ENCODE measurements at regions not wholly inside any gene's neighbourhood (a gene's known extent, or its start where the extent isn't known, plus 50 kb on each side); places are given as distances from the start of the nearest gene placed in this dataset.

DNA sequence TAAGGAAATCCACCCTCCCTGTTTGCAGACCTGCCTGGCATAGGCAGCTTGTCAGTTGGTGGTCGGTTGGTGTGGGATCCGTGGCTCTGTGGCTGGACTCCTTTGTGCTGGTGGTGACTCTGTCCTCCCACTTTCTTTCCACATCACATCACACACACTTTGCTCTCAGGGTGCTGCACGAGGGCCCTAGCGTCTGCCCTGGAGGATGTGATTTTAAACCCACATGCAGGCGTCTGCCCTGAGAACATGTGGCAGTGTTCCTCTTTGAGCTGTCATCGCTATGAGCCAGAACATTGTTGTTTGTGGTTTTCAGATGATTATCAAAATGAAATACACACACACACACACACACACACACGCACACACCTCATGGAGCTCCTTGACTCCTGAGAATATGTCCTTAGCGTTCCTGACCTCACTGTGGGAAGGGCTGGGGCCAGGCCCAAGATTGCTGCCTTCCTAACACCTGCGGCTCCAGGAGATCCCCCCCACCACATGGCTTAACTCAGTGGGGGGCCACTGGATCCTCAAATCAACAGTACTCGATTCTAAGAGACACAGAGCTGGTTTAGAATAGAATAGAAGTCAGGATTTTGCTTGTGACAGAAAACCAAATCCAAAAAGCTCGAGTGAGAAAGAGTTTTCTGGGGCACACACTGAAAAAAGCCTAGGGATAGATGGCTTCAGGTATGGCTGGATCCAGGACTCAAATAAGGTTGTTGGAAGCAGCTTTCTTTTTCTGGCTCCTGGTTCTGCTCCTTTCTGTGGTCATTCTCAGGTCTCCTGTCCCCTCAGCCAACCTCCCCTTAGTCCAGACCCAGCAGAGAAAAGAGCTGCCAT, 54.8 kb downstream of the RTP5 start:
- Histone ChIP-seq H3K79me1 (ENCODE audit: low read length) (no peaks in the 10 kb centered on the region), H3K4ac (ENCODE audit: low read depth, low read length) (no peak overlapping the region), H3K14ac (ENCODE audit: low read length) (no peak overlapping the region), H3K23ac (ENCODE audit: low read length) (no peak overlapping the region), H2AFZ (ENCODE audit: insufficient read depth, low read length, poor library complexity) (no peak overlapping the region), H3K36me3 (ENCODE audit: control insufficient read depth in 1 of 2, insufficient read depth in 2 of 2, low read length in 2 of 2) (no peaks in the 10 kb centered on the region), H4K8ac (ENCODE audit: low read depth, low read length) (no peak overlapping the region), H3K4me1 (ENCODE audit: control insufficient read depth in 1 of 2, insufficient read depth in 2 of 2, low read length in 2 of 2) (no peaks in the 10 kb centered on the region), H3K27ac (ENCODE audit: low read depth, low read length) (no peak overlapping the region), H4K12ac (ENCODE audit: low read depth, low read length) (no peak overlapping the region), H3K18ac (ENCODE audit: low read length) (no peak overlapping the region), H3K4me3 (ENCODE audit: low read depth, low read length) (no peak overlapping the region), H2BK120ac (ENCODE audit: insufficient read depth, low read length, poor library complexity) (no peak overlapping the region), H3K9ac (ENCODE audit: low read length) (no peak overlapping the region), H2AK5ac (ENCODE audit: low read length) (no peak overlapping the region), H3K9me3 (ENCODE audit: insufficient read depth, low read depth, low read length) (peaks cover 1% of the 10 kb centered on the region), H3K79me2 (ENCODE audit: control insufficient read depth, insufficient read depth, low read length, poor library complexity) (no peaks in the 10 kb centered on the region), H2BK12ac (ENCODE audit: low read length) (no peak overlapping the region), H4K91ac (ENCODE audit: low read depth, low read length) (no peak overlapping the region), H3K4me2 (ENCODE audit: low read length) (no peak overlapping the region), H3K27me3 (ENCODE audit: insufficient read depth, low read length) (no peaks in the 10 kb centered on the region), H2BK5ac (ENCODE audit: low read depth, low read length, poor library complexity) (no peak overlapping the region)
- DNase-seq, result no peak
- no CpG with 5 or more reads among the region's 11 CpGs for WGBS (ENCODE audit: extremely low coverage, insufficient coverage, insufficient read length)

DNA sequence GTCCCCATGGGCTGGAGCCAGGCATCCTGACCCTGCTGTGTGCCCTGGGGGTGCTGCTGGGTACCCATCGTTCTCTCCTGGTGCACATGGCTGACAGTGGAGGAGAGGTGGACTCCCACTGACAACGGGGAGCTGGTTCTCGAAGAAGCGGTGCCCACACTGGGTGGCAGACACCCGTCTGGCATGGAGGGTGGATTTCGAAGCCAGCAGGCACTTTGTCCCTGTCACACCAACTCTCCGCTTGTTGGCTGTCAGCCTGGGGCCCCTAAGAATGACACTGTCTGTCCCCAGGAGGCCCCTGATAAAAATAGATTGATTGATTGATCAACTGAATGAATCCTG, 55.4 kb downstream of the RTP5 start:
- Histone ChIP-seq H3K36me3 (ENCODE audit: control insufficient read depth in 1 of 2, insufficient read depth in 2 of 2, low read length in 2 of 2) (no peaks in the 10 kb centered on the region), H3K79me2 (ENCODE audit: control insufficient read depth, insufficient read depth, low read length, poor library complexity) (no peaks in the 10 kb centered on the region), H3K18ac (ENCODE audit: low read length) (no peak overlapping the region), H3K4me1 (ENCODE audit: control insufficient read depth in 1 of 2, insufficient read depth in 2 of 2, low read length in 2 of 2) (no peaks in the 10 kb centered on the region), H3K4ac (ENCODE audit: low read depth, low read length) (no peak overlapping the region), H4K12ac (ENCODE audit: low read depth, low read length) (no peak overlapping the region), H2BK12ac (ENCODE audit: low read length) (no peak overlapping the region), H3K9me3 (ENCODE audit: insufficient read depth, low read depth, low read length) (peaks cover 1% of the 10 kb centered on the region), H3K23ac (ENCODE audit: low read length) (no peak overlapping the region), H4K91ac (ENCODE audit: low read depth, low read length) (no peak overlapping the region), H3K9ac (ENCODE audit: low read length) (no peak overlapping the region), H3K27ac (ENCODE audit: low read depth, low read length) (no peak overlapping the region), H3K4me2 (ENCODE audit: low read length) (no peak overlapping the region), H3K14ac (ENCODE audit: low read length) (no peak overlapping the region), H2AFZ (ENCODE audit: insufficient read depth, low read length, poor library complexity) (no peak overlapping the region), H4K8ac (ENCODE audit: low read depth, low read length) (no peak overlapping the region), H2BK120ac (ENCODE audit: insufficient read depth, low read length, poor library complexity) (no peak overlapping the region), H2AK5ac (ENCODE audit: low read length) (no peak overlapping the region), H2BK5ac (ENCODE audit: low read depth, low read length, poor library complexity) (no peak overlapping the region), H3K27me3 (ENCODE audit: insufficient read depth, low read length) (no peaks in the 10 kb centered on the region), H3K79me1 (ENCODE audit: low read length) (no peaks in the 10 kb centered on the region), H3K4me3 (ENCODE audit: low read depth, low read length) (no peak overlapping the region)
- WGBS (ENCODE audit: extremely low coverage, insufficient coverage, insufficient read length), result no CpG with 5 or more reads among the region's 7 CpGs
- DNase-seq, result no peak

DNA sequence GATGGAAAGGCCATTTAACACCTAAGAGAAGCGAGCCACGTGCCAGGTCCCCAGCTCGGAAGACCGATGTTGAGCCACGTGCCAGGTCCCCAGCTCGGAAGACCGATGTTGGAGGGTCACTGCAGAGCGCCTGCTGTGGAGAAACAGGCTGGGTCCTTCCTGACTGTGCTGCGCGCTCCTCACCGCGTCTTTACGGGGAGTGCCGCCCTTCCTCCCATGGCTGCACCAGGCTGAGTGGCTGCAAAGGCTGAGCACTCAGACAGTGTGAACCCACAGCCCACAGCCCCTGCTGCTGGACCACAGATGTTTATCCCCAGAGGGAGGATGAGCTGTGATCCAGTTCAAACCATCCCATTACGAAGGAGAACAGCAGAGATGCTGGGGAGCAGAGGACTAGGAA, 55.7 kb downstream of the RTP5 start:
- no peak overlapping the region for H3K18ac ChIP-seq (ENCODE audit: low read length)
- no peak overlapping the region for H2AFZ ChIP-seq (ENCODE audit: insufficient read depth, low read length, poor library complexity)
- H4K8ac ChIP-seq (ENCODE audit: low read depth, low read length), result no peak overlapping the region
- no peak overlapping the region for H4K12ac ChIP-seq (ENCODE audit: low read depth, low read length)
- WGBS (ENCODE audit: extremely low coverage, insufficient coverage, insufficient read length), result no CpG with 5 or more reads among the region's 15 CpGs
- H2BK120ac ChIP-seq (ENCODE audit: insufficient read depth, low read length, poor library complexity), result no peak overlapping the region
- no peak overlapping the region for H3K9ac ChIP-seq (ENCODE audit: low read length)
- H3K36me3 ChIP-seq (ENCODE audit: control insufficient read depth in 1 of 2, insufficient read depth in 2 of 2, low read length in 2 of 2), result no peaks in the 10 kb centered on the region
- H3K27ac ChIP-seq (ENCODE audit: low read depth, low read length), result no peak overlapping the region
- H3K4me1 ChIP-seq (ENCODE audit: control insufficient read depth in 1 of 2, insufficient read depth in 2 of 2, low read length in 2 of 2), result no peaks in the 10 kb centered on the region
- H3K79me2 ChIP-seq (ENCODE audit: control insufficient read depth, insufficient read depth, low read length, poor library complexity), result no peaks in the 10 kb centered on the region
- no peak overlapping the region for H2BK12ac ChIP-seq (ENCODE audit: low read length)
- H3K23ac ChIP-seq (ENCODE audit: low read length), result no peak overlapping the region
- H3K79me1 ChIP-seq (ENCODE audit: low read length), result no peaks in the 10 kb centered on the region
- H3K27me3 ChIP-seq (ENCODE audit: insufficient read depth, low read length), result no peaks in the 10 kb centered on the region
- peaks cover 1% of the 10 kb centered on the region for H3K9me3 ChIP-seq (ENCODE audit: insufficient read depth, low read depth, low read length)
- no peak for DNase-seq
- H3K4me3 ChIP-seq (ENCODE audit: low read depth, low read length), result no peak overlapping the region
- H2AK5ac ChIP-seq (ENCODE audit: low read length), result no peak overlapping the region
- no peak overlapping the region for H3K4me2 ChIP-seq (ENCODE audit: low read length)
- no peak overlapping the region for H2BK5ac ChIP-seq (ENCODE audit: low read depth, low read length, poor library complexity)
- no peak overlapping the region for H4K91ac ChIP-seq (ENCODE audit: low read depth, low read length)
- H3K4ac ChIP-seq (ENCODE audit: low read depth, low read length), result no peak overlapping the region
- H3K14ac ChIP-seq (ENCODE audit: low read length), result no peak overlapping the region

DNA sequence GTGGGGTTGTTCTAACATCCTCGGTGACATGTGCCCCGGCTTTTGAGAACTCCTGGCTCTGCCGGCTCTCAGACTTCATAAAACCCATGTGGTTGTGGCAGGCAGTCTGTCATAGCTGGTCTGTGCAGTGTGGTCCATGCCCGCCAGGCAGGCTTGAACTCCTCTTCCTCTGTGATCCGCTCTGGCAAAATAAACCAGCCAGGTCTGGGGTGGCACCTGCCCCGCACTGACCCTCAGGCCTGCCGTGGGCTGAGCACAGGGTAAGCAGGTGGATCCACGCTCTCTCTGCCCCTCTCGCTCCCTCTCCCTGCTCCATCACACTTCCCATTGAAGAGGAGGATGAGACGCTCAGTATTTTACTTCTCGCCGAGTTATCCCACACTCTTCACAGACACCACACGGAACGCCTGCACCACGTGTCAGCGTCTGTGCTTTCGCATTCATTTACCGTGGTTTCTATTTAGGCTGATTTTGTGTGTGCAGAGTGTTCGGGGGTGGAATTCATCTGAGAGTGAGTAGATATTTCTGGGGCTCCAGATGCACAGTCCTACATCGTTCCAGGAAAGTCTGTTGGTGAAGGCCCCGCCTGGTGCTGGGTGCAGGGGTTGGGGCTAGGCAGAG, 56.4 kb downstream of the RTP5 start:
- H3K4ac ChIP-seq (ENCODE audit: low read depth, low read length), result no peak overlapping the region
- no peak overlapping the region for H2AFZ ChIP-seq (ENCODE audit: insufficient read depth, low read length, poor library complexity)
- no peaks in the 10 kb centered on the region for H3K27me3 ChIP-seq (ENCODE audit: insufficient read depth, low read length)
- no peak overlapping the region for H2BK120ac ChIP-seq (ENCODE audit: insufficient read depth, low read length, poor library complexity)
- H3K27ac ChIP-seq (ENCODE audit: low read depth, low read length), result no peak overlapping the region
- H2BK12ac ChIP-seq (ENCODE audit: low read length), result no peak overlapping the region
- peak overlapping the region; percentile 12 for H3K9ac ChIP-seq (ENCODE audit: low read length)
- H3K4me1 ChIP-seq (ENCODE audit: control insufficient read depth in 1 of 2, insufficient read depth in 2 of 2, low read length in 2 of 2), result no peaks in the 10 kb centered on the region
- no peaks in the 10 kb centered on the region for H3K79me1 ChIP-seq (ENCODE audit: low read length)
- H3K14ac ChIP-seq (ENCODE audit: low read length), result no peak overlapping the region
- H4K8ac ChIP-seq (ENCODE audit: low read depth, low read length), result no peak overlapping the region
- H3K9me3 ChIP-seq (ENCODE audit: insufficient read depth, low read depth, low read length), result peaks cover 1% of the 10 kb centered on the region
- no CpG with 5 or more reads among the region's 21 CpGs for WGBS (ENCODE audit: extremely low coverage, insufficient coverage, insufficient read length)
- H4K91ac ChIP-seq (ENCODE audit: low read depth, low read length), result no peak overlapping the region
- no peak overlapping the region for H3K18ac ChIP-seq (ENCODE audit: low read length)
- no peaks in the 10 kb centered on the region for H3K79me2 ChIP-seq (ENCODE audit: control insufficient read depth, insufficient read depth, low read length, poor library complexity)
- DNase-seq, result no peak
- H3K4me3 ChIP-seq (ENCODE audit: low read depth, low read length), result no peak overlapping the region
- H3K4me2 ChIP-seq (ENCODE audit: low read length), result no peak overlapping the region
- H4K12ac ChIP-seq (ENCODE audit: low read depth, low read length), result no peak overlapping the region
- H2AK5ac ChIP-seq (ENCODE audit: low read length), result no peak overlapping the region
- H3K23ac ChIP-seq (ENCODE audit: low read length), result no peak overlapping the region
- H2BK5ac ChIP-seq (ENCODE audit: low read depth, low read length, poor library complexity), result no peak overlapping the region
- no peaks in the 10 kb centered on the region for H3K36me3 ChIP-seq (ENCODE audit: control insufficient read depth in 1 of 2, insufficient read depth in 2 of 2, low read length in 2 of 2)

All from trophoblast cell (in vitro differentiated cells and primary cell).